ENCODE measurements at regions not wholly inside any gene's neighbourhood (a gene's known extent, or its start where the extent isn't known, plus 50 kb on each side); places are given as distances from the start of the nearest gene placed in this dataset.

DNA sequence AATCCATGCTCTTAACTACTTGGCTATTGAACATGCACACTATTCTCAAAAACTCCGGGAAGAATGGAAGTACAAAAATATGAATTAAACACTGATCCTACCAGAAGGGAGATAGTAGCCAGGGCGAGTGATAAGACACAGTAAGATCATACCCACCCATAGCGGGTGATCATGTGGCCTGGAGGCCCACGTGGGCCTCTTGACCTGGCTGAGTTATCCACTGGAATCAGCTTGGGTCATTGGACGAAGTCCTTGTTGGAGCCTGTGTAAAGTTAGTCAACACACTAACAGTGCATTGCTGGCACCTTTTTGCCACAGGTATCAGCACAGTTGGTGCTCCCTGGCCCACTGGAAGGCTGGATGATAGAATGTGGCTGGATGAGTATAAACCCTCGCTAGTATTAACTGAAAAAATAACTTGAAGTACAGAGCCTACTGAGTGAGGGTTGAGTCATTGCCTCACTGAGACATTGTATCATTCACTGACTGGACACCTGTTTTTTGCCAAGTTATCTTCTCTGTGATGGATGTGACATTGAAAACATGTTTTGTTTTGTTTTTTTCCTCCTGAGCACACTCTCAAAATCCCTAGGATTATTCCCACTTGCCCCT, 149.2 kb upstream of the FUT8 start:
- Histone ChIP-seq H3K27ac (peak overlapping the region in 1 of 2 experiments; percentile 38; a peak in 3 of 6 replicates), H3K9me3 (0 out of 3 replicates have a peak, but pooled peaks cover 5% of the 10 kb centered on the region), H3K4me1 (peaks cover 7% of the 10 kb centered on the region), H3K4me3 (no peak overlapping the region), H3K4me2 (no peak overlapping the region)
- CTCF ChIA-PET = interaction anchor here (0.9 to 1.1 kb wide), 3 partner anchors 11 to 152 kb away, joined by 3 read pairs; no protein-coding TSS in a partner anchor
- TF ChIP-seq SMC3 (IDR thresholded peaks at IDR 0.05) = no peak
- no peak for TF ChIP-seq HEYL (CRISPR knock-in tag; IDR thresholded peaks at IDR 0.05)
- TF ChIP-seq RNF2 (IDR thresholded peaks at IDR 0.05; ENCODE audit: borderline replicate concordance, low read depth) = no peak
- no peak for TF ChIP-seq NR3C1 (IDR thresholded peaks at IDR 0.05)
- TF ChIP-seq JUN (IDR thresholded peaks at IDR 0.05) = no peak
- no peak for TF ChIP-seq CEBPB (IDR thresholded peaks at IDR 0.05)
- TF ChIP-seq ZC3H11A (IDR thresholded peaks at IDR 0.05) = no peak
- TF ChIP-seq RARB (CRISPR knock-in tag; IDR thresholded peaks at IDR 0.05) = no peak
- TF ChIP-seq, protein P1, sequence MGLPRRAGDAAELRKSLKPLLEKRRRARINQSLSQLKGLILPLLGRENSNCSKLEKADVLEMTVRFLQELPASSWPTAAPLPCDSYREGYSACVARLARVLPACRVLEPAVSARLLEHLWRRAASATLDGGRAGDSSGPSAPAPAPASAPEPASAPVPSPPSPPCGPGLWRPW (IDR thresholded peaks at IDR 0.05) = no peak
- TF ChIP-seq FOSL2 (IDR thresholded peaks at IDR 0.05) = no peak
- TF ChIP-seq FOSL2 (CRISPR knock-in tag; IDR thresholded peaks at IDR 0.05) = no peak
- TF ChIP-seq SREBF2 (IDR thresholded peaks at IDR 0.05) = no peak
- TF ChIP-seq POLR2AphosphoS2 (conservative IDR thresholded peaks at IDR 0.05; ENCODE audit: low read length) = no peak
- no peak for TF ChIP-seq RFX5 (IDR thresholded peaks at IDR 0.05)
- TF ChIP-seq, protein P2, sequence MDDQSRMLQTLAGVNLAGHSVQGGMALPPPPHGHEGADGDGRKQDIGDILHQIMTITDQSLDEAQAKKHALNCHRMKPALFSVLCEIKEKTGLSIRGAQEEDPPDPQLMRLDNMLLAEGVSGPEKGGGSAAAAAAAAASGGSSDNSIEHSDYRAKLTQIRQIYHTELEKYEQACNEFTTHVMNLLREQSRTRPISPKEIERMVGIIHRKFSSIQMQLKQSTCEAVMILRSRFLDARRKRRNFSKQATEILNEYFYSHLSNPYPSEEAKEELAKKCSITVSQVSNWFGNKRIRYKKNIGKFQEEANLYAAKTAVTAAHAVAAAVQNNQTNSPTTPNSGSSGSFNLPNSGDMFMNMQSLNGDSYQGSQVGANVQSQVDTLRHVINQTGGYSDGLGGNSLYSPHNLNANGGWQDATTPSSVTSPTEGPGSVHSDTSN (IDR thresholded peaks at IDR 0.05) = no peak
- no peak for TF ChIP-seq GATA3 (IDR thresholded peaks at IDR 0.05; ENCODE audit: borderline replicate concordance)
- TF ChIP-seq, protein P3, sequence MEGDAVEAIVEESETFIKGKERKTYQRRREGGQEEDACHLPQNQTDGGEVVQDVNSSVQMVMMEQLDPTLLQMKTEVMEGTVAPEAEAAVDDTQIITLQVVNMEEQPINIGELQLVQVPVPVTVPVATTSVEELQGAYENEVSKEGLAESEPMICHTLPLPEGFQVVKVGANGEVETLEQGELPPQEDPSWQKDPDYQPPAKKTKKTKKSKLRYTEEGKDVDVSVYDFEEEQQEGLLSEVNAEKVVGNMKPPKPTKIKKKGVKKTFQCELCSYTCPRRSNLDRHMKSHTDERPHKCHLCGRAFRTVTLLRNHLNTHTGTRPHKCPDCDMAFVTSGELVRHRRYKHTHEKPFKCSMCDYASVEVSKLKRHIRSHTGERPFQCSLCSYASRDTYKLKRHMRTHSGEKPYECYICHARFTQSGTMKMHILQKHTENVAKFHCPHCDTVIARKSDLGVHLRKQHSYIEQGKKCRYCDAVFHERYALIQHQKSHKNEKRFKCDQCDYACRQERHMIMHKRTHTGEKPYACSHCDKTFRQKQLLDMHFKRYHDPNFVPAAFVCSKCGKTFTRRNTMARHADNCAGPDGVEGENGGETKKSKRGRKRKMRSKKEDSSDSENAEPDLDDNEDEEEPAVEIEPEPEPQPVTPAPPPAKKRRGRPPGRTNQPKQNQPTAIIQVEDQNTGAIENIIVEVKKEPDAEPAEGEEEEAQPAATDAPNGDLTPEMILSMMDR (IDR thresholded peaks at IDR 0.05) = no peak
- TF ChIP-seq TP53 (CRISPR knock-in tag; IDR thresholded peaks at IDR 0.05) = no peak
- POLR2A ChIA-PET = no interaction called here
- FAIRE-seq (no peak), ATAC-seq (0 out of 6 replicates have a peak, but pooled peaks of 1 of the 2 experiments have one; percentile 39), DNase-seq (ENCODE audit: low read depth in 1 of 2, low spot score in 1 of 2) (no peak)
- 78% methylated on average over 6 of the region's 6 CpGs for WGBS (ENCODE audit: missing lambda C conversion rate)

DNA sequence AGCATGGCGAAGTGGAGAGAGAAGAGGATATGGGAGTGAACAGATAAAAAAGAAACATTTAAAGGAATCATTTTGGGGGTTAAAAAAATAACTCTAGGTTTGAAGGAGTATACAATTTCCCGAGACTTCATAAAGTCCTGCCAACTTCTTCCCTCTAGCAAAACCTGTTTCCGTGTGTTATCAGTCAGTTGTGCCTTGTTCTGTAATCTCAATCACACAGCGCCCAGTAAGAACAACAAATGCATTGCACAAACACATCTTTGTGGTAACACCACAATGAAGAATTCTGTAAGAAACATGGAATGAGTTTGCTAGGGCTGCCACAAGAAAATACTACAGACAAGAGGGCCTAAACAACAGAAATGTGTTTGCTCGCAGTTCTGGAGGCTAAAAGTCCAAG, 144.7 kb upstream of the FUT8 start:
- ChIA-PET CTCF (interaction anchor here (2.1 kb wide), 1 partner anchor 12 kb away, joined by 4 read pairs; no protein-coding TSS in a partner anchor), POLR2A (no interaction called here)
- Histone ChIP-seq H3K4me1 (no peaks in the 10 kb centered on the region), H3K9me3 (no peaks in the 10 kb centered on the region), H3K27ac (no peak overlapping the region), H3K4me2 (no peak overlapping the region), H3K4me3 (no peak overlapping the region)
- DNase-seq (ENCODE audit: low read depth in 1 of 2, low spot score in 1 of 2) (no peak), ATAC-seq (no peak), FAIRE-seq (no peak)
- TF ChIP-seq POLR2AphosphoS2 (conservative IDR thresholded peaks at IDR 0.05; ENCODE audit: low read length) = no peak
- TF ChIP-seq RFX5 (IDR thresholded peaks at IDR 0.05) = no peak
- TF ChIP-seq HOXA7 (CRISPR knock-in tag; IDR thresholded peaks at IDR 0.05) = no peak
- TF ChIP-seq, protein P4, sequence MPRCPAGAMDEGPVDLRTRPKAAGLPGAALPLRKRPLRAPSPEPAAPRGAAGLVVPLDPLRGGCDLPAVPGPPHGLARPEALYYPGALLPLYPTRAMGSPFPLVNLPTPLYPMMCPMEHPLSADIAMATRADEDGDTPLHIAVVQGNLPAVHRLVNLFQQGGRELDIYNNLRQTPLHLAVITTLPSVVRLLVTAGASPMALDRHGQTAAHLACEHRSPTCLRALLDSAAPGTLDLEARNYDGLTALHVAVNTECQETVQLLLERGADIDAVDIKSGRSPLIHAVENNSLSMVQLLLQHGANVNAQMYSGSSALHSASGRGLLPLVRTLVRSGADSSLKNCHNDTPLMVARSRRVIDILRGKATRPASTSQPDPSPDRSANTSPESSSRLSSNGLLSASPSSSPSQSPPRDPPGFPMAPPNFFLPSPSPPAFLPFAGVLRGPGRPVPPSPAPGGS (IDR thresholded peaks at IDR 0.05) = no peak
- TF ChIP-seq TFCP2L1 (CRISPR knock-in tag; IDR thresholded peaks at IDR 0.05) = no peak
- WGBS (ENCODE audit: missing lambda C conversion rate) = 92% methylated on average over 5 of the region's 5 CpGs

Measured in A549 (cell line).